ENCODE measurements at regions not wholly inside any gene's neighbourhood (a gene's known extent, or its start where the extent isn't known, plus 50 kb on each side); places are given as distances from the start of the nearest gene placed in this dataset.

- no peak overlapping the region for H3K4me3 ChIP-seq (ENCODE audit: low read length)
- H3K4me2 ChIP-seq (ENCODE audit: low read length), result no peak overlapping the region
- H3K27me3 ChIP-seq (ENCODE audit: insufficient read depth, low read depth, low read length), result no peaks in the 10 kb centered on the region
- no peaks in the 10 kb centered on the region for H3K36me3 ChIP-seq (ENCODE audit: insufficient read depth, low read length)
- TF ChIP-seq SMC3 (conservative IDR thresholded peaks at IDR 0.05; ENCODE audit: poor library complexity) (no peak), CTCF (IDR thresholded peaks at IDR 0.05; ENCODE audit: poor library complexity, severe bottlenecking) (no peak), EZH2 (IDR thresholded peaks at IDR 0.05; ENCODE audit: borderline replicate concordance, insufficient read depth, low read length, poor library complexity, severe bottlenecking) (no peak), POLR2AphosphoS5 (IDR thresholded peaks at IDR 0.05) (no peak), RAD21 (conservative IDR thresholded peaks at IDR 0.05) (no peak), MXI1 (conservative IDR thresholded peaks at IDR 0.05; ENCODE audit: poor library complexity, severe bottlenecking) (no peak)
- H3K9ac ChIP-seq (ENCODE audit: low read length), result no peak overlapping the region
- H4K20me1 ChIP-seq (ENCODE audit: insufficient read depth), result no peaks in the 10 kb centered on the region
- no peak overlapping the region for H3K27ac ChIP-seq (ENCODE audit: low read length)
- no peaks in the 10 kb centered on the region for H3K9me2 ChIP-seq (ENCODE audit: insufficient read depth, low read length)
- H3K9me3 ChIP-seq (ENCODE audit: low read length), result no peaks in the 10 kb centered on the region
- no peak overlapping the region for H2AFZ ChIP-seq (ENCODE audit: low read depth, low read length)
- no peaks in the 10 kb centered on the region for H3F3A ChIP-seq (ENCODE audit: insufficient read depth, low read length, poor library complexity, severe bottlenecking)
- H3K79me2 ChIP-seq (replicated peaks; ENCODE audit: insufficient read depth, low read length), result no peaks in the 10 kb centered on the region
Observed at GRCh38 chr5:33332804-33333203, 108.0 kb upstream of the TARS1 start.

DNA sequence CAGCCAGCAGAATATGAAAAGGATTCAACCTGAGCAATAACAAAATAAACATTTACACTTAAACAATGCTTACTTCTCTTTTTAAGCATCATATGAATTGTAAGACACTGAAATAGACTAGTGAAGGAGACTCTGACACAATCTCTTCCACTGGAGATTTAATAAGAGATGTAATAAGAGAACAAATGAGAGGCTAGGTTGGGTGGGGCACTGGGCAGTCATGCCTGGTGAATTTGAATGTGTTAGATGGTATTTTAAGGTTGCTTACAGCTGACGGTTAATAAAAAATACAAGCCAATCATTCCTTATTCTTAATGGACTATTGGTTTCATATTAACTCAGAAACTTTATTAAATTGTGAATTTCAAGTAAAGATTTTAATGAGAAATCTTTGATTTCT is 105.9 kb upstream of the TARS1 start:
- no peaks in the 10 kb centered on the region for H3K79me2 ChIP-seq (replicated peaks; ENCODE audit: insufficient read depth, low read length)
- no peak overlapping the region for H3K4me2 ChIP-seq (ENCODE audit: low read length)
- H4K20me1 ChIP-seq (ENCODE audit: insufficient read depth), result no peaks in the 10 kb centered on the region
- H3F3A ChIP-seq (ENCODE audit: insufficient read depth, low read length, poor library complexity, severe bottlenecking), result no peaks in the 10 kb centered on the region
- no peak overlapping the region for H3K4me3 ChIP-seq (ENCODE audit: low read length)
- no peak overlapping the region for H3K9ac ChIP-seq (ENCODE audit: low read length)
- no peaks in the 10 kb centered on the region for H3K36me3 ChIP-seq (ENCODE audit: insufficient read depth, low read length)
- no peak overlapping the region for H2AFZ ChIP-seq (ENCODE audit: low read depth, low read length)
- H3K27me3 ChIP-seq (ENCODE audit: insufficient read depth, low read depth, low read length), result no peaks in the 10 kb centered on the region
- no peaks in the 10 kb centered on the region for H3K9me2 ChIP-seq (ENCODE audit: insufficient read depth, low read length)
- TF ChIP-seq TAF1 (IDR thresholded peaks at IDR 0.05; ENCODE audit: low read depth) (no peak), REST (IDR thresholded peaks at IDR 0.05; ENCODE audit: borderline replicate concordance) (no peak), MXI1 (conservative IDR thresholded peaks at IDR 0.05; ENCODE audit: poor library complexity, severe bottlenecking) (no peak), EP300 (conservative IDR thresholded peaks at IDR 0.05; ENCODE audit: poor library complexity, severe bottlenecking) (no peak), CTCF (IDR thresholded peaks at IDR 0.05; ENCODE audit: poor library complexity, severe bottlenecking) (no peak), POLR2AphosphoS5 (IDR thresholded peaks at IDR 0.05) (no peak), SMC3 (conservative IDR thresholded peaks at IDR 0.05; ENCODE audit: poor library complexity) (no peak), RAD21 (conservative IDR thresholded peaks at IDR 0.05) (no peak), EZH2 (IDR thresholded peaks at IDR 0.05; ENCODE audit: borderline replicate concordance, insufficient read depth, low read length, poor library complexity, severe bottlenecking) (no peak)
- no peaks in the 10 kb centered on the region for H3K9me3 ChIP-seq (ENCODE audit: low read length)
- H3K27ac ChIP-seq (ENCODE audit: low read length), result no peak overlapping the region

Measured in neural cell (in vitro differentiated cells).